GM12873 (cell line): ENCODE measurements at regions not wholly inside any gene's neighbourhood (a gene's known extent, or its start where the extent isn't known, plus 50 kb on each side); places are given as distances from the start of the nearest gene placed in this dataset.

Experiments used
- CTCF ChIP-seq: IDR thresholded peaks from 2 replicates; pipeline ENCODE4 v1.5.1; 2012; ENCODE audit warnings: low read depth, mild to moderate bottlenecking, moderate library complexity, low read length, control low read depth; ENCODE audit not compliant: insufficient read depth; ENCODE audit errors: missing control alignments

GRCh38 chr5:166961913-166962312 lies 1329.5 kb upstream of the WWC1 start:
- TF ChIP-seq CTCF = no peak

GRCh38 chr5:166962461-166962860 lies 1329.0 kb upstream of the WWC1 start:
- no peak for TF ChIP-seq CTCF

- TF ChIP-seq CTCF = no peak
Observed at GRCh38 chr5:166963596-166963995, 1327.8 kb upstream of the WWC1 start.

GRCh38 chr5:166977911-166978422 lies 1313.5 kb upstream of the WWC1 start:
- TF ChIP-seq CTCF = no peak

- TF ChIP-seq CTCF = no peak
Observed at GRCh38 chr5:166979307-166979895, 1312.0 kb upstream of the WWC1 start.

GRCh38 chr5:166980666-166981065 lies 1310.8 kb upstream of the WWC1 start:
- TF ChIP-seq CTCF = no peak

- TF ChIP-seq CTCF = no peak
Observed at GRCh38 chr5:166982226-166982625, 1309.2 kb upstream of the WWC1 start.
